Effector CD8-positive, alpha-beta T cell (primary cell): ENCODE measurements at regions not wholly inside any gene's neighbourhood (a gene's known extent, or its start where the extent isn't known, plus 50 kb on each side); places are given as distances from the start of the nearest gene placed in this dataset.
"Not testable (repeated sequence)": the region's sequence is repeated elsewhere in the genome, so short reads cannot be mapped to it uniquely, and the experiment has no call there.

Experiments
- DNase-seq: peaks from one replicate; lab custom pipeline; 2025; lab: John Stamatoyannopoulos, UW

GRCh38 chr2:83874712-83875430 is 584.2 kb downstream of the SUCLG1 start:
- DNase-seq: no peak

GRCh38 chr2:83874066-83874465 is 585.0 kb downstream of the SUCLG1 start:
- no peak for DNase-seq

DNA sequence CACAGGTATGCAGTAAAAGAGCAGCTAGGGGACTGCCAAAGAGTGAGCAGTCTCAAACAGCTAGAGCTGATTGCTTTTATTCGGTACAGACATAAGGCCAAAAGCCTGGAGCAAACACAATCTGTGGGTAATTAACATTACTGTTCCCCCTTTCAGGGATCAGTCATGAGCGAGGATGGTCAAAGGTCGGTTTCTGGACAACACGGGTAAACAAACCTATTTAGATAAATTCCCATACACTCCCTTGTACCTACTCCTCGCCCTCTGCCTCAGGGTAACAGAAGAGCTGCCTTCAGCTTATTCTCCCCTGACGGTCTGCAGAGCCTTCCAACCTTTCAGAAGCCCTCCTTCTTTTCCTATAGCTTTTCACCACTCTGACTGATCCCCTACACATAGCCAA is 586.0 kb downstream of the SUCLG1 start:
- no peak for DNase-seq

DNA sequence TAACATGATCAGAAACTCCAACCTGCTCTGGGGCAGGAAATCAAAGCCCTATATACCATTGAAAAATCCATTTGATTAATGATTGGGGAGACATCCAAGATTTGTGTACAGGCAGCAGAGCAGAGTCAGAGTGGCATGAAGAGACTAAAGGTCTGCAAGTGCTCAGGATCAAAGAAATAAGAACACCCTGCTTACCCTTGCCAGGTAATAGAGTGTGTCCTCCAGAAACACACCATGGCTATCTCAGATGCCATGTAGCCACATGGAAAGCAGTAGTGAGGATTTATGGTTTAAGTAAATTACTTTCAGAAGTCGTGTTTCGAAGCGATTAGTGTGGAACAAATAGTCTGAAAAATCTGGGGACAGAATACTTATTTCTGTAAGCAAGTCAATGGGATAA is 592.9 kb downstream of the SUCLG1 start:
- no peak for DNase-seq

DNA sequence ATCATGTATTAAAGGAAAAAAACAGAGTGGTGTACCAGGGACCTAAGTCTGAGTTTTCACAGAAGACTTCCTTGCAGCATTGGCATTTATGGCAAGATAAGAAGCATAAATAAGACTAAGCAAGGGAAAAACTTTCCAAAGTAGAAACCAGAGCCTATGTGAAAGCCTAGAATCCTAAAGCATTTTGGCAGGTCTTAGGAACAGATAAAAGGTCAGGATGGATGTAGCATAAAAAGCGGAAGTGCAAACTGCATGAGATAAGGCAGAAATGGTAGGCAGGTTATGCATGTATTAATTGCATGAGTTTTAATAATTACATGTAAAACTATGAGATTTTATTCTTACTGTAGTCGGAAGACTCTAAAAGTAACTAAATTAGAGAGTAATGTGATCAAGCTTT is 596.5 kb downstream of the SUCLG1 start:
- no peak for DNase-seq

DNA sequence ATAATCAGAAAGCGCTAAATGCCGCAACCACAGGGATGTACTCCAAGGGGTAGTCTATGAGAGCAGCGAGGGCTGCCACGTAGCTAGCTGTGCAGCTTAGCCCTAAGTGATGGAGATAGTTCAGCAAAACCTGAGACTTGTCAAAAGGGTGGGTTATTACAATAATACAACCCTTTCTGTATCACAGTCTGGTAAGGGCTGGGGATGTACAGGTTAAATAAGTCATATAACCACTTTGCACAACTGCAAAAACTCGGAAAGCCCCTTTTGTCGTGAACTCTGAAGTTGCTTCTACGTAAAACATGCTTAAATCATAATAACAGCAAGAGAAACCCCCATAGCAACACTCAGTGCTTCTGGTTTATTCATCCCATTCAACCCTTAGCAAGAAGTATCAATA is 598.8 kb downstream of the SUCLG1 start:
- DNase-seq: no peak

DNA sequence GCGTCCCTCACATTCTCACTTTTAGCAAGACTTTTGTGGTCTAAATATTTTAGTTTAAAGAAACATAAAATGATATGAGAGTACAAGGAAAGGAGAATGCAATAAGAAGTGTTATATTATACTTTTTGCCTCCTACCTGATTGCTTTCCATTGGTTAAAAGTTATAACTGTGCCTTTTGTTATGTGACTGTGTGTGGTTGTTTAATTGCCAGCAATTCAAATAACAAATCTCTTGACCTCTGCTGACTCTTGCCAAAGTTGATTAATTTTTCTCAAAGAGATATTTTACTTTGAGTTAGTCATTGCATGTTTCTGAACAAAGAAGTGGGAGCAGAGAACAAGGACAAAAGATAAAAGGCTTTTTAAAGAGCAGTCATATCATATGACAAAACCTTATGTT is 599.5 kb downstream of the SUCLG1 start:
- no peak for DNase-seq

- no peak for DNase-seq
Observed at GRCh38 chr2:83851066-83851465, 608.0 kb downstream of the SUCLG1 start.

- no peak for DNase-seq
Observed at GRCh38 chr2:83850071-83850725, 608.9 kb downstream of the SUCLG1 start.

- no peak for DNase-seq
Observed at GRCh38 chr2:83844490-83844889, 614.6 kb downstream of the SUCLG1 start.

GRCh38 chr2:83842421-83842820 is 616.7 kb downstream of the SUCLG1 start:
- no peak for DNase-seq

- DNase-seq: no peak
Observed at GRCh38 chr2:83837823-83838222, 621.3 kb downstream of the SUCLG1 start.

DNA sequence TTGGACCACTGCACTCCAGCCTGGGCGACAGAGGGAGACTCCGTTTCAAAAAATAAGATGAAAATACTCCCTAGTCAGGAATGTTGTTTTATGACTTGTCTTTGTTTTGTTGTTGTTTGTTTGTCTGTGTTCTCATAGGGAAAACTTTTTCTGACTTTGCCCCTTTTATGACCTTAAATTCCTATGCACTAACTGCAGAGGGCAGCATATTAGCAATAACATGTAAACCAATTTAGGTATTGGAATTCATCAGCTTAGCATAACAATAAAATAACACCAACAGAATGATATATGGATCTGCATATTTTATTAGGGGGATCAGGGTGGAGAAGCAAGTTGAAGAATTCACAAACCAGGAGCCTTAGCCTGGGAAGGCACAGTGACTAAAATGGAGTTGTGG is 631.5 kb downstream of the SUCLG1 start:
- DNase-seq: no peak

DNA sequence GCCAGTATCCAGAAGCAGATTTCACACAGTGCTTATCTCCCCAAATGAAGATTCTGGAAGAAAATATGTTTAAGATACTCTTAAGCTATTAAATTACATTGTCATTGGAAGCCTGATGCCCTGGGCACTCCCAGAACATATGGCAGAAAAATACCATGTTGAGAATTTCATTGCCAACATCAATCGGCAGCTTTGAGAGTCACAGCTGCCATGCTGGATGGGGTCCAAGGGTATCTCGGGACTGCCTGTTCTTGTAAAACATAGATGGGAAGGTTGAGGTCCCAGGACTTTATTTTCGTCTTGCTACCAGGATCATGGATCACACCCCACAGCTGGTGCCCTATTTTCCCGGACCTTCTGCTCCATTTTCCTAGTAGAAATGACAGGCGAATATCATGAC is 632.5 kb downstream of the SUCLG1 start:
- no peak for DNase-seq

DNA sequence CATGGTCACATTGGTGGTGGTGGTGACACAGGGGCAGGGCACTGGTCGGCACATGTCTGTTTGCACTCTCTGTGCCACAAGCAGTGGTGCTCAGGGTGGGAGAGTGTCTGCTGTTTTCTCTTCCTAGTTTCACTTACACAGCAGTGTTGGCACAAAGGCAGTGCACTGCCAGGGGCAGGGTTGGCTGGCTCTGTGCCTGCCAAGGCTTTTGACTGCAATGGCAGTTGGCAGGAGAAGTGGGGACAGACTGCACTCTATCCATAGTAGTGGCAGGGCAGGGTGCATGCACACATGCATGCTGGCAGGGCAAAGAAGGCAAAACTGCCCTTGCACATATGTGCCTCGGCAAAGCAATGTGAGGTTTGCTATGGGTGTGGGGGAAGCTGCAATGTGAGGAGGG is 635.9 kb downstream of the SUCLG1 start:
- no peak for DNase-seq

GRCh38 chr2:83817511-83817910 is 641.6 kb downstream of the SUCLG1 start:
- no peak for DNase-seq

DNA sequence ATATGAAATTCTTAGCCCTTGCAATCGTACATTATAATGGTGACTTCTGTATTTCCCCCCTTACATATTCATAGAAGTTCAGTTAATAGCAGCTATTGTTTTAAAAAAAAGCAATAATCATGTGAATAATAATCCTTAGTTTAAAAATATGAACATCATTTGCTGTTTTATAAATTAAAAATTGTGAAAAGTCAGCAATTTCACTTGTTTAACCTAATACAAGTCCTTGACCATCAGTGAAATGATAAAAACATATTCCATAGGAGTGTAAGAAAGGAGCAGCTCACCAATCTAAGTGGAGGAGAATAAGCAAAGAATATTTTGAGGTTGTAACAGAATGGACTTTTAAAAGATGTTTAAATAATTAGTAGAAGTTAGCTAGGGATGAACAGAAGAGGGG is 650.2 kb downstream of the SUCLG1 start:
- DNase-seq: no peak

DNA sequence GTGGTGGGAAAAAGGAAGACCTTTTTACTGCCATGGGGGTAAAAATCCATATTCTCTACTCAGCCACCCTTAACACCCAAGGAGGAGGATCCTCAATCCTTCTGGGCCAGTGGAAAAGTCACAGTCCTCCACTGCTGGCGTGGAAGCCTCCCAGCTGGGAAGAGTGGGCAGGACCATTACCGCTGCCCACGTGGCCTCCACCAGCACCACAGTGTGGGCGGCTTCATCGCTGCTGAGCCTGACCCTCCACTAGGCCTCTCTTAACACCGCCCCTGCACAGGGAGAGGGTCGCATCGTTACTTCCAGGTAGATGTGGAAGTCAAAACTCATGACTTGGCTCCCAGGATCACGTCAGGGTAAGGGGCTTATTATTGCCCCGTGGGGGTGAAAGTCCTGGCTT is 656.5 kb downstream of the SUCLG1 start:
- DNase-seq: no peak

GRCh38 chr2:83795777-83796176 is 663.3 kb downstream of the SUCLG1 start:
- no peak for DNase-seq

GRCh38 chr2:83790467-83790866 is 668.6 kb downstream of the SUCLG1 start:
- not testable (repeated sequence) for DNase-seq

DNA sequence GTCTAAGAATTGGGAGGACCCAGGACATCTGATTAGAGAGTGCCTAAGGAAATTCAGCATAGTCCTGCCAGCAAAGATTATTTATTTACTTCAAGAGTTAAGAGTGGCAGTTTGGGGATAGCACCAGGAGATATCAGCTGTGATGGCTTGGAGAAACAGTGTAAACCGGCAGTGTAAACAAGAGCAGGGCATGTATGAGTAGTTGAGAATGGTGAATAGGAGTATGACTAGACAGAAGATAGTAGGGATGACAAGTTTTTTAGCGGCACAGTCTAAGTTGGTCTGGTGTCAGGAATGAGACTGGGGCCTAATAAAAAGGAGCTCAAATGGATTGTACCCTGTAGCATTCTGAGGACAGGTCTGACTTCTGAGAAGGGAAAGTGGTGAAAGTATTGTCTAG is 669.4 kb downstream of the SUCLG1 start:
- DNase-seq: not testable (repeated sequence)

DNA sequence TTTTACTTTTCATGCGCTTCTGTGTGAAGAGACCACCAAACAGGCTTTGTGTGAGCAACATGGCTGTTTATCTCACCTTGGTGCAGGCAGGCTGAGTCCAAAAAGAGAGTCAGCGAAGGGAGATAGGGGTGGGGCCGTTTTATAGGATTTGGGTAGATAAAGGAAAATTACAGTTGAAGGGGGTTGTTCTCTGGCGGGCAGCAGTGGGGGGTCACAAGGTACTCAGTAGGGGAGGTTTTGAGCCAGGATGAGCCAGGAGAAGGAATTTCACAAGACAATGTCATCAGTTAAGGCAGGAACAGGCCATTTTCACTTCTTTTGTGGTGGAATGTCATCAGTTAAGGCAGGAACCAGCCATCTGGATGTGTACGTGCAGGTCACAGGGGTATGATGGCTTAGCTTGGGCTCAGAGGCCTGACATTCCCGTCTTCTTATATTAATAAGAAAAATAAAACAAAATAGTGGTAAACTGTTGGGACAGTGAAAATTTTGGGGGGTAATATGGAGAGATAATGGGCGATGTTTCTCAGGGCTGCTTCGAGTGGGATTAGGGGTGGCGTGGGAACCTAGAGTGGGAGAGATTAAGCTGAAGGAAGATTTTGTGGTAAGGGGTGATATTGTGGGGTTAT is 670.0 kb downstream of the SUCLG1 start:
- DNase-seq: not testable (repeated sequence)

DNA sequence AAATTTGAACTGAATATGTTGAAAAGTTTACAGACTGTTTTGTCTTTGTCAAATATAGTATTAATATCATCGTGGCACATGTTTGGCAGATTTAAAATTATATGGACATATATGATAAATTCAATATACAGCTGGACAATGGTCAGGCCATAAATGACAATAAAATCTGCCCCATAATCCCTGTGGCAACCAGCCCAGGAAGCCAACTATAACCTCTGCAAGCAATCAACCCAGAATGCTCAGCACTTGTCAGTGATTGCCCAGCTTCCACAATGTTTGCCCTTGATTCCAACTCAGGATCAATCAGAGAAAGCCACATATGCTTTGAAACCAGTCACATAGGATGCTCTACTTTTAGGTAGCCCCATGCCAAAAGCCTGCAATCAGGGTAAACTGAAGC is 671.9 kb downstream of the SUCLG1 start:
- DNase-seq: no peak
